Caco-2 (cell line): ENCODE measurements at regions not wholly inside any gene's neighbourhood (a gene's known extent, or its start where the extent isn't known, plus 50 kb on each side); places are given as distances from the start of the nearest gene placed in this dataset.
A peak's percentile ranks its signal among the peaks of the same experiment; 100 is the strongest.

Experiments
- BruUV-seq: library from RNA; stranded (reverse); fragments of 400-500 nt; replicated peaks from 2 replicates; lab custom pipeline; 2021; lab: Mats Ljungman, UMichigan
- CTCF ChIA-PET: fragments of 300-600 bp; sonication (Branson Sonifier 250); formaldehyde crosslinking; loops from one replicate; lab custom pipeline; 2022; ENCODE audit warnings: antibody characterized with exemption; lab: Charles Lee
- POLR2A ChIA-PET: fragments of 300-600 bp; sonication (Branson Sonifier 250); formaldehyde crosslinking; loops from one replicate; lab custom pipeline; 2022; ENCODE audit warnings: antibody characterized with exemption; lab: Charles Lee
- DNase-seq, 2 experiments: peaks; one replicate each; pipeline versions ENCODE4 v3.0.0 to v3.0.0-alpha.2; 2020 to 2022
- H3K27me3 ChIP-seq: replicated peaks from 2 replicates; pipeline ENCODE4 v1.6.0; 2011; ENCODE audit warnings: low read length; ENCODE audit not compliant: control insufficient read depth, insufficient read depth
- H3K36me3 ChIP-seq: 2 replicates; pipeline ENCODE4 v1.5.1; 2011; ENCODE audit warnings: low read length; ENCODE audit not compliant: control insufficient read depth, insufficient read depth
- H3K4me1 ChIP-seq: fragments of 250-450 bp; sonication (Bioruptor Pico); 2 replicates; pipeline ENCODE4 v1.5.1; 2020; ENCODE audit warnings: mild to moderate bottlenecking
- H3K4me3 ChIP-seq: 2 replicates; pipeline ENCODE4 v1.5.1; 2011; ENCODE audit warnings: low read depth, mild to moderate bottlenecking, control low read depth, low read length
- H3K9me3 ChIP-seq: fragments of 250-450 bp; sonication (Bioruptor Pico); 2 replicates; pipeline ENCODE4 v1.5.1; 2020; ENCODE audit warnings: mild to moderate bottlenecking, moderate library complexity
- H3K27ac Mint-ChIP-seq: one replicate; pipeline ENCODE4 v1.8.0; 2022; ENCODE audit warnings: mixed read lengths; ENCODE audit not compliant: unreplicated experiment
- H3K27me3 Mint-ChIP-seq: one replicate; pipeline ENCODE4 v1.8.0; 2022; ENCODE audit warnings: mixed read lengths; ENCODE audit not compliant: insufficient read depth, unreplicated experiment
- H3K36me3 Mint-ChIP-seq: one replicate; pipeline ENCODE4 v1.8.0; 2022; ENCODE audit warnings: mild to moderate bottlenecking, mixed read lengths; ENCODE audit not compliant: insufficient read depth, unreplicated experiment
- H3K4me1 Mint-ChIP-seq: one replicate; pipeline ENCODE4 v1.8.0; 2022; ENCODE audit warnings: low read depth, mixed read lengths; ENCODE audit not compliant: unreplicated experiment
- H3K4me3 Mint-ChIP-seq: one replicate; pipeline ENCODE4 v1.8.0; 2022; ENCODE audit warnings: mild to moderate bottlenecking, moderate library complexity, mixed read lengths; ENCODE audit not compliant: unreplicated experiment
- H3K9me3 Mint-ChIP-seq: one replicate; pipeline ENCODE4 v1.8.0; 2022; ENCODE audit warnings: mixed read lengths; ENCODE audit not compliant: unreplicated experiment
- intact Hi-C: fragments of 100-400 bp; cut with micrococcal nuclease; formaldehyde crosslinking; loops from one replicate; pipeline ENCODE4 v1.10.0; 2022; ENCODE audit not compliant: unreplicated experiment
- TF ChIP-seq, protein P1 (sequence below), 2 experiments: fragments of 200-600 bp in 1 of 2; IDR thresholded peaks; 1 replicate in 1 of 2; 2 replicates in 1 of 2; pipeline versions ENCODE4 v1.5.1 to v1.8.0; 2011 to 2022; ENCODE audit warnings: antibody characterized with exemption in 1 of 2, control low read depth in 1 of 2, inconsistent platforms in 1 of 2, low read depth in 1 of 2, low read length in 1 of 2, mild to moderate bottlenecking in 1 of 2, moderate library complexity in 1 of 2; ENCODE audit not compliant: insufficient read depth in 1 of 2, severe bottlenecking in 1 of 2, unreplicated experiment in 1 of 2

DNA sequence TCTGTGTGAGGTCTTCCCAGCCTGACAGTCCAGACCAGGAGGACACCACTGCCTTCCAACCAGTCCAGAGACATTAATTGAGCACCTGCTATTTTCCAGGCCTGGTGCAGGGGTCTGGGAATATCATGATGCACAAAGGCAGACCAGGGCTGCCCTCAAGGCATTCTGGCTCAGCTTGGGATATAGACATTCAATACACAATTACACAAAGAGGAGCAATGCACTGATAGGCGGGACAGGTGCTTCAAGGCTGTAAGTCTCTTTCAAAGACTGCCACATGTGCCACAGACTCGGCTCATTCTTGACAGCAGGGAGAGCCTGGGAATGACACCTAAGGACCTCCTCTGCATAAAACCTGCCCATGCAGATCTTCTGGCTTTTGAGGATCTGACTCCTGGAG is 158.6 kb downstream of the C5orf15 start:
- ChIA-PET POLR2A (no interaction called here), CTCF (no interaction called here)
- Mint-ChIP-seq H3K27me3 (peaks cover 18% of the 10 kb centered on the region), H3K4me3 (no peak overlapping the region), H3K36me3 (peaks cover 5% of the 10 kb centered on the region), H3K27ac (no peak overlapping the region), H3K4me1 (no peaks in the 10 kb centered on the region), H3K9me3 (no peaks in the 10 kb centered on the region)
- H3K36me3 ChIP-seq: no peaks in the 10 kb centered on the region
- no peaks in the 10 kb centered on the region for H3K4me1 ChIP-seq
- DNase-seq: no peak
- intact Hi-C loops: no loop called here
- no TSS peak for BruUV-seq
- TF ChIP-seq, protein P1, sequence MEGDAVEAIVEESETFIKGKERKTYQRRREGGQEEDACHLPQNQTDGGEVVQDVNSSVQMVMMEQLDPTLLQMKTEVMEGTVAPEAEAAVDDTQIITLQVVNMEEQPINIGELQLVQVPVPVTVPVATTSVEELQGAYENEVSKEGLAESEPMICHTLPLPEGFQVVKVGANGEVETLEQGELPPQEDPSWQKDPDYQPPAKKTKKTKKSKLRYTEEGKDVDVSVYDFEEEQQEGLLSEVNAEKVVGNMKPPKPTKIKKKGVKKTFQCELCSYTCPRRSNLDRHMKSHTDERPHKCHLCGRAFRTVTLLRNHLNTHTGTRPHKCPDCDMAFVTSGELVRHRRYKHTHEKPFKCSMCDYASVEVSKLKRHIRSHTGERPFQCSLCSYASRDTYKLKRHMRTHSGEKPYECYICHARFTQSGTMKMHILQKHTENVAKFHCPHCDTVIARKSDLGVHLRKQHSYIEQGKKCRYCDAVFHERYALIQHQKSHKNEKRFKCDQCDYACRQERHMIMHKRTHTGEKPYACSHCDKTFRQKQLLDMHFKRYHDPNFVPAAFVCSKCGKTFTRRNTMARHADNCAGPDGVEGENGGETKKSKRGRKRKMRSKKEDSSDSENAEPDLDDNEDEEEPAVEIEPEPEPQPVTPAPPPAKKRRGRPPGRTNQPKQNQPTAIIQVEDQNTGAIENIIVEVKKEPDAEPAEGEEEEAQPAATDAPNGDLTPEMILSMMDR (IDR thresholded peaks at IDR 0.05; ENCODE audit: insufficient read depth in 1 of 2, low read depth in 1 of 2, low read length in 1 of 2, severe bottlenecking in 1 of 2, unreplicated experiment in 1 of 2): no peak
- no peaks in the 10 kb centered on the region for H3K9me3 ChIP-seq
- H3K4me3 ChIP-seq: no peak overlapping the region
- no peaks in the 10 kb centered on the region; the same call in 1 of the 2 replicates for H3K27me3 ChIP-seq

DNA sequence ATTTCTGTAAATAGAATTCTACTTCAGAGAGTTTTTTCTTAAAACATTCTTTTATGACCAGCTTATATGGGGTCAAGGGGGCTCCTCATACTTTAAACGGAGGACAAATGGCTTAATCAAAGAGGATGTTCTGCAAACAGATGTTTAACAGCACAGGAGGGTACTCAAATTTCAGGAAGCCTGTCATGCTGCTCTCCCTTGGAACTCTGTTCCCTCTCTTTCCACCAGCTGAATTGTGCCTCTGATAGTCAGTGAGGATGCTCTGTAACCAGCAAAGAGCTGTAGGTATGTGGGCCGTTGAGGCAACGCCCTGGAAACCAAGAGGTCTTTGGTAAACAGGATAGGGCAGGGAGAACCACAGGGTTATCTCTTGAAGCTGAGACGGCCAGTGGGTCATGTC is 161.1 kb downstream of the C5orf15 start:
- Histone ChIP-seq H3K4me1 (no peaks in the 10 kb centered on the region), H3K9me3 (no peaks in the 10 kb centered on the region; the same call in 1 of the 2 replicates), H3K4me3 (no peak overlapping the region), H3K36me3 (no peaks in the 10 kb centered on the region), H3K27me3 (no peaks in the 10 kb centered on the region)
- POLR2A ChIA-PET: no interaction called here
- no peaks in the 10 kb centered on the region for H3K4me1 Mint-ChIP-seq
- no peak overlapping the region for H3K4me3 Mint-ChIP-seq
- no peak overlapping the region for H3K27ac Mint-ChIP-seq
- H3K9me3 Mint-ChIP-seq: no peaks in the 10 kb centered on the region
- TF ChIP-seq, protein P1 (IDR thresholded peaks at IDR 0.05; ENCODE audit: insufficient read depth in 1 of 2, low read depth in 1 of 2, low read length in 1 of 2, severe bottlenecking in 1 of 2, unreplicated experiment in 1 of 2): no peak
- DNase-seq: peak in 1 of 2 experiments; percentile 36
- intact Hi-C loops: no loop called here
- peaks cover 11% of the 10 kb centered on the region for H3K27me3 Mint-ChIP-seq
- peaks cover 5% of the 10 kb centered on the region for H3K36me3 Mint-ChIP-seq
- no TSS peak for BruUV-seq
- CTCF ChIA-PET: no interaction called here

DNA sequence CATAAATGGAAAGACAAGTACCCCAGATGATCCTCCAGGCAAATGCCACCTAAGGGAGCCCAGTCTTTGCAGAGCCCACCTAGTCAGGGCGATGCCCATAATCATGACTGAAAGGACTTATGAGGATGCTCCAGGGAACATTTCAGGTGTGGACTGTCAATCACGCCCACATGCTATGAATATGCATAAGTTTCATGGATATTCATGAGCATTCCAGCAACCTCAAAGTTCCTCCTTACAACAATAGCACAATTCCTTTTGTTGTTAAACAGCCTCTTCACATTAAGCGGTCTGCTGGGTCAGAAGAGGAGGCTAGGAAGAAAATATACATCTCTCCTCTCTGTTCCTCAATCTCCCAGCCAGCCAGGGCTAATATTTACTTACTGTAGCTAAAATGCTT is 161.6 kb downstream of the C5orf15 start:
- ChIA-PET CTCF (interaction anchor here (0.7 kb wide), 1 partner anchor 9 kb away, joined by 3 read pairs; no protein-coding TSS in a partner anchor), POLR2A (no interaction called here)
- Mint-ChIP-seq H3K36me3 (peaks cover 5% of the 10 kb centered on the region), H3K9me3 (no peaks in the 10 kb centered on the region), H3K27me3 (peaks cover 10% of the 10 kb centered on the region), H3K4me1 (no peaks in the 10 kb centered on the region), H3K4me3 (no peak overlapping the region), H3K27ac (no peak overlapping the region)
- no peaks in the 10 kb centered on the region for H3K27me3 ChIP-seq
- no peaks in the 10 kb centered on the region for H3K36me3 ChIP-seq
- TF ChIP-seq, protein P1 (IDR thresholded peaks at IDR 0.05; ENCODE audit: insufficient read depth in 1 of 2, low read depth in 1 of 2, low read length in 1 of 2, severe bottlenecking in 1 of 2, unreplicated experiment in 1 of 2): no peak
- DNase-seq: no peak
- intact Hi-C loops: no loop called here
- no peak overlapping the region for H3K4me3 ChIP-seq
- H3K4me1 ChIP-seq: no peaks in the 10 kb centered on the region
- no TSS peak for BruUV-seq
- H3K9me3 ChIP-seq: no peaks in the 10 kb centered on the region; the same call in 1 of the 2 replicates
